Lower lobe of right lung (tissue), 2 donors: ENCODE measurements at regions not wholly inside any gene's neighbourhood (a gene's known extent, or its start where the extent isn't known, plus 50 kb on each side); places are given as distances from the start of the nearest gene placed in this dataset.

Experiments used
- ATAC-seq, 2 donors: fragments of 200-7000 bp; cut with Tn5 transposase; one replicate each; pipeline ENCODE4 v1.9.1; 2020 to 2022; ENCODE audit warnings: mild to moderate bottlenecking in 2 of 2, moderate library complexity in 2 of 2
- DNase-seq: peaks from one replicate; pipeline ENCODE4 v3.0.0-alpha.2; 2020
- H3K27ac ChIP-seq: fragments of 200-600 bp; one replicate; pipeline ENCODE4 v1.8.0; 2022
- H3K27me3 ChIP-seq: fragments of 200-600 bp; one replicate; pipeline ENCODE4 v1.8.0; 2022; ENCODE audit warnings: low read depth
- H3K36me3 ChIP-seq: fragments of 200-600 bp; one replicate; pipeline ENCODE4 v1.8.0; 2022; ENCODE audit warnings: mild to moderate bottlenecking
- H3K4me1 ChIP-seq: fragments of 200-600 bp; one replicate; pipeline ENCODE4 v1.8.0; 2022
- H3K4me3 ChIP-seq: fragments of 200-600 bp; one replicate; pipeline ENCODE4 v1.8.0; 2022; ENCODE audit warnings: mild to moderate bottlenecking
- H3K9me3 ChIP-seq: fragments of 200-600 bp; one replicate; pipeline ENCODE4 v1.8.0; 2022
- CTCF ChIP-seq: fragments of 200-600 bp; IDR thresholded peaks from one replicate; pipeline ENCODE4 v1.8.0; 2022; ENCODE audit warnings: antibody characterized with exemption, mild to moderate bottlenecking
- intact Hi-C: fragments of 100-400 bp; cut with DNase I; formaldehyde crosslinking; loops from one replicate; pipeline ENCODE4 v1.11.0; 2022
- donor health status: DM: no; HTN: yes; CAD: no; lungs with severe emphysema.

GRCh38 chr2:176638167-176639015 is 369.1 kb downstream of the MTX2 start:
- peaks cover 11% of the 10 kb centered on the region for H3K4me1 ChIP-seq
- peak; percentile 72 for TF ChIP-seq CTCF
- H3K4me3 ChIP-seq = peak overlapping the region; percentile 67
- ATAC-seq (peak; percentile 88 to 95), DNase-seq (peak; percentile 67)
- H3K36me3 ChIP-seq = no peaks in the 10 kb centered on the region
- no peak overlapping the region for H3K27ac ChIP-seq
- peaks cover 90% of the 10 kb centered on the region for H3K27me3 ChIP-seq
- intact Hi-C loops = loop anchor here (5.0 kb wide), 1 partner anchor 511 kb away; the partner anchor contains the start of gene HOXD8
- no peaks in the 10 kb centered on the region for H3K9me3 ChIP-seq

- Histone ChIP-seq H3K4me3 (no peak overlapping the region), H3K9me3 (no peaks in the 10 kb centered on the region), H3K27ac (no peak overlapping the region), H3K4me1 (peaks cover 11% of the 10 kb centered on the region), H3K36me3 (no peaks in the 10 kb centered on the region), H3K27me3 (peaks cover 88% of the 10 kb centered on the region)
- intact Hi-C loops = loop anchor here (5.0 kb wide), 1 partner anchor 512 kb away; the partner anchor contains the start of gene HOXD8
- no peak for DNase-seq
- no peak for TF ChIP-seq CTCF
- ATAC-seq = no peak
These were observed 369.7 kb downstream of the MTX2 start for GRCh38 chr2:176639016-176639343.

- H3K27ac ChIP-seq = no peak overlapping the region
- no peak for TF ChIP-seq CTCF
- peaks cover 11% of the 10 kb centered on the region for H3K4me1 ChIP-seq
- H3K4me3 ChIP-seq = no peak overlapping the region
- H3K9me3 ChIP-seq = no peaks in the 10 kb centered on the region
- ATAC-seq (no peak), DNase-seq (no peak)
- intact Hi-C loops = loop anchor here (5.0 kb wide), 1 partner anchor 512 kb away; the partner anchor contains the start of gene HOXD8
- H3K36me3 ChIP-seq = no peaks in the 10 kb centered on the region
- peaks cover 81% of the 10 kb centered on the region for H3K27me3 ChIP-seq
These were observed 370.4 kb downstream of the MTX2 start for GRCh38 chr2:176639671-176640070.

GRCh38 chr2:176641436-176641835 is 372.2 kb downstream of the MTX2 start:
- Histone ChIP-seq H3K9me3 (no peaks in the 10 kb centered on the region), H3K4me1 (peaks cover 11% of the 10 kb centered on the region), H3K4me3 (no peak overlapping the region), H3K36me3 (no peaks in the 10 kb centered on the region), H3K27me3 (peaks cover 76% of the 10 kb centered on the region), H3K27ac (no peak overlapping the region)
- no peak for ATAC-seq
- no peak for DNase-seq
- no peak for TF ChIP-seq CTCF
- intact Hi-C loops = no loop called here

- intact Hi-C loops = no loop called here
- ATAC-seq = no peak
These were observed 372.8 kb downstream of the MTX2 start for GRCh38 chr2:176642074-176642473.

More at GRCh38 chr2:176642074-176642473, 372.8 kb downstream of the MTX2 start:
- H3K36me3 ChIP-seq = no peaks in the 10 kb centered on the region
- peaks cover 11% of the 10 kb centered on the region for H3K4me1 ChIP-seq
- H3K9me3 ChIP-seq = no peaks in the 10 kb centered on the region
- no peak for TF ChIP-seq CTCF
- H3K27me3 ChIP-seq = peaks cover 71% of the 10 kb centered on the region
- no peak overlapping the region for H3K4me3 ChIP-seq
- H3K27ac ChIP-seq = no peak overlapping the region
- no peak for DNase-seq
